Activated CD8-positive, alpha-beta memory T cell treated with anti-CD3 and anti-CD28 coated beads, Interleukin-2, amount 10 ng/mL, durations not matched to agents 7 days and 5 days (primary cell): ENCODE measurements at regions not wholly inside any gene's neighbourhood (a gene's known extent, or its start where the extent isn't known, plus 50 kb on each side); places are given as distances from the start of the nearest gene placed in this dataset.

Experiments used
- ATAC-seq: fragments of 150-1000 bp; cut with Tn5 transposase; one replicate; pipeline ENCODE4 v1.10.0; 2021; ENCODE audit warnings: moderate library complexity
- CTCF ChIA-PET: fragments of 350-600 bp; sonication (Branson Sonifier 250); formaldehyde crosslinking; loops from one replicate; lab custom pipeline; 2021; ENCODE audit warnings: antibody characterized with exemption; lab: Charles Lee
- DNase-seq: peaks from one replicate; pipeline ENCODE4 v3.0.0-alpha.2; 2020
- H3K27ac Mint-ChIP-seq: one replicate; pipeline ENCODE4 v1.8.0; 2021; ENCODE audit warnings: mild to moderate bottlenecking, mixed read lengths
- H3K27me3 Mint-ChIP-seq: one replicate; pipeline ENCODE4 v1.8.0; 2021; ENCODE audit warnings: mixed read lengths
- H3K36me3 Mint-ChIP-seq: one replicate; pipeline ENCODE4 v1.8.0; 2021; ENCODE audit warnings: mild to moderate bottlenecking, mixed read lengths
- H3K4me1 Mint-ChIP-seq: one replicate; pipeline ENCODE4 v1.8.0; 2021; ENCODE audit warnings: mixed read lengths
- H3K4me3 Mint-ChIP-seq: one replicate; pipeline ENCODE4 v1.8.0; 2021; ENCODE audit warnings: mild to moderate bottlenecking, moderate library complexity, mixed read lengths
- H3K9me3 Mint-ChIP-seq: one replicate; pipeline ENCODE4 v1.8.0; 2022; ENCODE audit warnings: low read depth, mixed read lengths

DNA sequence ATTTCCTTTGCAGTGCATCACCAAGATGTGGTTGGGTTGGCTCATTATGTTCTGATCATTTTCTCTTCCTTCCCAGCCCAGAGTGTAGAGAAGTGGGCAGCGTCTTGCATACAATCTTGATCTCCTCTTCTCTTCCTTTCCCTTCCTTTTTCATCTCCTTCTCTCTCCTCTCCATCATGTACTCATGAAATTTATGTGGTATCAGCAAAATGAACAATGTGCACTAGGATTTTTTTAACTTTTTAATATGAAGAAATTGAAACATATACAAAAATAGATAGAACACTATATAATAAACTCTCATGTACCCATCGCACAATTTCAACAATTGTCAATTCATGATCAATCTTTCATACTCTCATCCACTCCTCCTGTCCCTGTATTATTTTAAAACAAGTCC, 593.5 kb downstream of the BCOR start:
- Mint-ChIP-seq H3K4me1 (peaks cover 3% of the 10 kb centered on the region), H3K4me3 (no peak overlapping the region), H3K36me3 (peaks cover under 1% of the 10 kb centered on the region), H3K27me3 (no peaks in the 10 kb centered on the region), H3K27ac (no peak overlapping the region), H3K9me3 (no peaks in the 10 kb centered on the region)
- no peak for DNase-seq
- CTCF ChIA-PET: no interaction called here
- ATAC-seq: no peak

DNA sequence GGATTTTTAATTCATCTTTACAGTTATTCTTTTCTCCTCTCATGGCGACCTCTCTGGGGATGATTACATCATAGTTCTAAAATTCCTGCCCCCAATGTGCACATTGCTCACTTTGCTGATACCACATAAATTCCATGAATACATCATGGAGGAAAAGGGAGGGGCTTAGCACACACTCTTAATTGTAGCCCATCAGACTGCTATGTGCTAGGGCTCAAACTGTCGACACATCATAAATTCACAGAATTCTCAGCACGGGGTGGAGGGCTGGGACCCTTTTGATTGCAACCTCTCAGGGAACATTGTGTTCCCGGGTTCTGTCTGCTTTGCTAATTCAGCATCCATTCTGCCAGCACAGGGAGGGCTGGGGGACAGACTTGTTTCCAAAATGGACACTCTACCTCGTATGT, 592.9 kb downstream of the BCOR start:
- ATAC-seq (no peak), DNase-seq (no peak)
- Mint-ChIP-seq H3K27ac (no peak overlapping the region), H3K4me3 (no peak overlapping the region), H3K4me1 (peaks cover 3% of the 10 kb centered on the region), H3K9me3 (no peaks in the 10 kb centered on the region), H3K27me3 (no peaks in the 10 kb centered on the region), H3K36me3 (peaks cover 1% of the 10 kb centered on the region)
- CTCF ChIA-PET: no interaction called here

DNA sequence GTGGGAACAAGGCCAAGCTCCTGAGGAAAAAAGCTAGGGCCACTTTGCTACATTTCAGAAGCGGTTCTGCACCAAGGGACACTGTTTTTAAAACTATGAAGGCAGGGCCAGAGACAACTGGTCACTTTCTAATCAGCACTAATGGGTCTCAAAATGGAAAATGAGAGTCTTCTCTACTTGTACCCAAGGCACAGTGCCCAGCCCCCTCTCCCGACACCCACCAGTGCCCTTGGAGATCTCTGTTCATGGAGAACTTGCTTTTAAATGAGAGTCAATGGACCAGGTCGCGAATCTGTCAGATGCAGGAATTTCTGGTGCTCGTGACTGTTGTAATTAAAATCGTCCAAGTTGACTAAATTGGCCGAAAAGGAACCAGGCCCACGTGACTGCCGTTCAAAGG, 591.6 kb downstream of the BCOR start:
- no peaks in the 10 kb centered on the region for H3K27me3 Mint-ChIP-seq
- H3K4me3 Mint-ChIP-seq: no peak overlapping the region
- ATAC-seq (no peak), DNase-seq (no peak)
- H3K36me3 Mint-ChIP-seq: peaks cover 1% of the 10 kb centered on the region
- CTCF ChIA-PET: no interaction called here
- no peaks in the 10 kb centered on the region for H3K9me3 Mint-ChIP-seq
- H3K27ac Mint-ChIP-seq: no peak overlapping the region
- peaks cover 3% of the 10 kb centered on the region for H3K4me1 Mint-ChIP-seq

DNA sequence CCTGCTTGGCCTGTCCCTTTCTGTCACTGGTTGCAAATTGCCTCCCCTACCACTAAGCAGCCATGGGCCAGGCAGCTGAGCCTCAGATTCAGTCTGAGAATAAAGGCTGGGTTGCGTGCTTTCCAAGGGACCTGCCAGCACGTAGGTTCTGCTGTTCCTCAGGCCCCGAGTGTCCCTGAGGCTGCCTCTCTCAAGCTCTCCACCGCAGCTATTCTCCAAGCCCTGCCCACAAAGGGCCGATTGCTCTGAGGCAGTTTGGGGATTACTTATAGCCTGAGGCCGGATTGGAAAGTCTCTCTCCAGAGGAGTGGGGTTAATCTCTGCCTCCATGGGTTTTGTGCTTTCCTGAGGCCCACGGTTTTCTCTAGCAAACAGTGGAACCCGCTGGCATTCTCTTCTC, 590.7 kb downstream of the BCOR start:
- Mint-ChIP-seq H3K27me3 (no peaks in the 10 kb centered on the region), H3K9me3 (no peaks in the 10 kb centered on the region), H3K36me3 (peaks cover 1% of the 10 kb centered on the region), H3K27ac (no peak overlapping the region), H3K4me3 (no peak overlapping the region), H3K4me1 (peaks cover 3% of the 10 kb centered on the region)
- DNase-seq (no peak), ATAC-seq (no peak)
- CTCF ChIA-PET: no interaction called here

- DNase-seq (no peak), ATAC-seq (no peak)
- no peaks in the 10 kb centered on the region for H3K9me3 Mint-ChIP-seq
- H3K4me1 Mint-ChIP-seq: peaks cover 3% of the 10 kb centered on the region
- CTCF ChIA-PET: no interaction called here
- H3K4me3 Mint-ChIP-seq: no peak overlapping the region
- H3K27ac Mint-ChIP-seq: no peak overlapping the region
- no peaks in the 10 kb centered on the region for H3K27me3 Mint-ChIP-seq
- H3K36me3 Mint-ChIP-seq: peaks cover 1% of the 10 kb centered on the region
These were observed 590.0 kb downstream of the BCOR start for GRCh38 chrX:39507617-39508299.

- no peaks in the 10 kb centered on the region for H3K27me3 Mint-ChIP-seq
- peaks cover 3% of the 10 kb centered on the region for H3K4me1 Mint-ChIP-seq
- no peak overlapping the region for H3K27ac Mint-ChIP-seq
- H3K9me3 Mint-ChIP-seq: no peaks in the 10 kb centered on the region
- CTCF ChIA-PET: no interaction called here
- H3K36me3 Mint-ChIP-seq: peaks cover 1% of the 10 kb centered on the region
- no peak for DNase-seq
- H3K4me3 Mint-ChIP-seq: no peak overlapping the region
- ATAC-seq: no peak
These were observed 589.5 kb downstream of the BCOR start for GRCh38 chrX:39508300-39508692.

- Mint-ChIP-seq H3K9me3 (no peaks in the 10 kb centered on the region), H3K4me1 (peaks cover 3% of the 10 kb centered on the region), H3K27ac (no peak overlapping the region), H3K4me3 (no peak overlapping the region), H3K36me3 (peaks cover 1% of the 10 kb centered on the region), H3K27me3 (no peaks in the 10 kb centered on the region)
- CTCF ChIA-PET: no interaction called here
- DNase-seq (no peak), ATAC-seq (no peak)
These were observed 588.6 kb downstream of the BCOR start for GRCh38 chrX:39509157-39509556.

GRCh38 chrX:39513836-39514235, 583.9 kb downstream of the BCOR start:
- no peaks in the 10 kb centered on the region for H3K9me3 Mint-ChIP-seq
- ATAC-seq (no peak), DNase-seq (no peak)
- H3K4me3 Mint-ChIP-seq: no peak overlapping the region
- H3K27ac Mint-ChIP-seq: no peak overlapping the region
- CTCF ChIA-PET: no interaction called here
- peaks cover 1% of the 10 kb centered on the region for H3K36me3 Mint-ChIP-seq
- no peaks in the 10 kb centered on the region for H3K27me3 Mint-ChIP-seq
- no peaks in the 10 kb centered on the region for H3K4me1 Mint-ChIP-seq

DNA sequence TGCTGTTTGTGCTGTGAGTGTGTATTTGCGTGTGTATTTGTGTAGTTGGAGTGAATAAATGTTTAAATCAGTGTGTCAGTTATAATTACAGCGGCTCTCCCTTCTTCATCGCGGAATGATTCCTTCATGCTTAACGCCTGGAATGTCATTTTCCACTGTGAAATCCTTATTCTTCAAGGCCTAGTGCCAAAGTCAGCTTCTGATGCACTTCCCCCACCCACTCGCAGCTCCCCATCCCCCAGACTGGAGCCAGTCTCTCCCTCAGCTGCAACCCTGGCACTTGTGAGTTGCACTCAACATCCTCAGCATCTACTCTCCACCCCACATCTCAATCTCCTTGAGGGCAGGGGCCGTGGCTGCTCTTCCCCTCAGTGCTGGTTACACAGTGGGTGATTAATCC, 583.0 kb downstream of the BCOR start:
- Mint-ChIP-seq H3K4me3 (no peak overlapping the region), H3K27me3 (no peaks in the 10 kb centered on the region), H3K9me3 (no peaks in the 10 kb centered on the region), H3K27ac (no peak overlapping the region), H3K36me3 (no peaks in the 10 kb centered on the region), H3K4me1 (no peaks in the 10 kb centered on the region)
- CTCF ChIA-PET: no interaction called here
- ATAC-seq (no peak), DNase-seq (no peak)

DNA sequence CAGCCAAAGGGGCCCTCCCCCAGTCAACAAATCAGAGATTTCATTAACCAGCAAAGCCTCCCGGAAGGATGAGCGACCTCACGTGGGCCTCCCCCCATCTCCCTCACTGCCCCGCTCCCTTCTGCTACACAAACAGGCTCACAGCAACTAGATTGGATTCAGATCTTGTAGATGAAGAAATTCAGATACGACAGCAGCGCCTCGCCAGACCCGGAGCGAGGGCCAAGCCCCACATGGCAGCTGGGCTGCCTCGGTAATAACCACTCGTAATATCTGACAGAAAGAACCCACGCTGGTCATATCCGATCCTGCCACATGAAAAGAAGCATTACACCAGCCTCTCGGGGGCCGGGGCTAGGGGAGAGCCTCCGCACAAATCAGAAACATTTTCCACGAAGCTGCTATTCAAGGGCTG, 581.3 kb downstream of the BCOR start:
- no peak for DNase-seq
- Mint-ChIP-seq H3K4me1 (no peaks in the 10 kb centered on the region), H3K9me3 (no peaks in the 10 kb centered on the region), H3K36me3 (no peaks in the 10 kb centered on the region), H3K27ac (no peak overlapping the region), H3K4me3 (no peak overlapping the region), H3K27me3 (no peaks in the 10 kb centered on the region)
- CTCF ChIA-PET: no interaction called here
- no peak for ATAC-seq

DNA sequence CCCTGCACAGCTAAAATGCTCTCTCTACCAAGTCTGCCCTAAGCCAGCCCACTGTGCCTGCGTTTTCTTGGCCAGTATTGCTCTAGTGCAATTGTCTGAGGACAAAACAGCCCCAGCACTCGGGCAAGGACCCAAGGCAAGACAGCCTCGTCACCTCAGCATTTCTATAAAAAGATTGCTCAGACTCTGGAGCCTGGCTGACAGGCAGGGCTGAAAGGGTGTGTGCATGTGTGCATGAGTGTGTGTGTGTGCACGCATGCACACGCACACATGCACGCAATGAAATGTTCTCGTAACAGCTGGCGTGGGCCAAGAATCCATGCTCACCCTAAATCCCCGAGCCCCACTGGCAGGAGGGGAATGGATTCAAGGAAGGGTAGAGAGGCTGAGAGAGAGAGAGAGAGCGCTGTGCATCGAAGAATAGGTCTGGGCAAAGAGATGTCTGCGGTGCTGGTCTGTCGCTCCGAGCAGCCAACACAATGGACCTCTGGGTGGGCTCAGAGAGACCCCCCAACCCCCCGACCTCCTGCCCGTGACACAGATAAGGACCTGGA, 579.2 kb downstream of the BCOR start:
- Mint-ChIP-seq H3K4me1 (no peaks in the 10 kb centered on the region), H3K36me3 (no peaks in the 10 kb centered on the region), H3K27ac (no peak overlapping the region), H3K4me3 (no peak overlapping the region), H3K27me3 (no peaks in the 10 kb centered on the region), H3K9me3 (no peaks in the 10 kb centered on the region)
- DNase-seq (no peak), ATAC-seq (no peak)
- CTCF ChIA-PET: no interaction called here

DNA sequence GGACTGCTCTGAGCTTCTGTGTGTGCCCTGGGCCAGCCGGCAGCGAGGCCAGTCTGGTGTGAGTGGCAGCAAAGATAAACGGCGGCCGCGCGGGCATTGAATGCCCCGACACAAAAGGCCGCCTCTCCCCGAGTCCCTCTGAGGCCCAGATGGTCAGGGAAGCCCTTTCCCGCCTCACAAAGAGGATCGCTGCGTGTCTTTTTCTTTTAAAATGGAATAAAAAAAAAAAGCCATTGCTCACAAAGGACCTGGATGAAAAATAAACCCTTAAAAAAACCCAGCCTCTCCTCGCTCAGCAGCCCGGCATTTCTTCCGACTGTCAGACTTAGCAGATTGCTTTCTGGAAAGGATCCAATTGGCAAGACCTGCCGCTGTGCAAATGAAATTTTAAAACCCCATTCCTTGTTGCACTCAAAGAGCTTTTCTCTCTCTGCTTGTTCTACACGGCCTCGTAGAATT, 578.7 kb downstream of the BCOR start:
- H3K27ac Mint-ChIP-seq: no peak overlapping the region
- CTCF ChIA-PET: no interaction called here
- H3K4me3 Mint-ChIP-seq: no peak overlapping the region
- H3K9me3 Mint-ChIP-seq: no peaks in the 10 kb centered on the region
- H3K36me3 Mint-ChIP-seq: no peaks in the 10 kb centered on the region
- no peaks in the 10 kb centered on the region for H3K27me3 Mint-ChIP-seq
- ATAC-seq: no peak
- no peaks in the 10 kb centered on the region for H3K4me1 Mint-ChIP-seq
- DNase-seq: no peak

DNA sequence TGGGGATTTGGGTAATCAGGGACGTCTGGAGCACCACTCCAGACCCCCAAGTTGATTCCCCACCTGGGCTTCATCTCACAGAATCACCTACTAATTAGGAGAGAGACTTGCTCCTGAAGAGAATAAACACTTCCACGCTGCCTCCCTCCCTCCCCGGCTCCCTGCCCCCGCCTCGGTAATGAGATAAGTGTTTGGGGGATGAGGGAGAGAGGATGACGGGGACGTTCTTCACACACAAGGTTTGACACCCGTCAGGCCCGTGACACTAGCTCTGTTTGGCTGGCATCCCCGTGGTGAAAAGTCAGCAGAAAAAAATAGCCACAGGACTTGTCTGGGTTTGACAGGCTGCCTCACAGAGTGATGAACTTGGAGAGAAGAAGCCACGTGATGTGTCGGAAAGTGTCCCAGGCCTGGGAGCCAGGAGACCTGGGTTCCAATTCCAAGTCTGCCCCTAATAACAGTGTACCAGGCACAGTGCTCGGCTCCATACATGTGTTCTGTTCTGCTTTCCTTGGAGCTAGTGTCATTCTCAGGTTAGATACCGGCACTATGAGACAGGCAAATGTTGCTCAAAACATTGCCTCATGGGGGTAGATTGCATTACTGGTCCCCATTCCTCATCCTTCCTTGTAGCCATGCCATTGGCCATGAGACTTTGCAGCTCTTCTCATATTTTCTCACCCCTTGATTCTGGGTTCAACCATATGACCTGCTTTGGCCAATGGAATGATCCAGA, 578.0 kb downstream of the BCOR start:
- no peaks in the 10 kb centered on the region for H3K9me3 Mint-ChIP-seq
- DNase-seq: no peak
- no peaks in the 10 kb centered on the region for H3K36me3 Mint-ChIP-seq
- no peaks in the 10 kb centered on the region for H3K27me3 Mint-ChIP-seq
- no peak for ATAC-seq
- CTCF ChIA-PET: no interaction called here
- no peaks in the 10 kb centered on the region for H3K4me1 Mint-ChIP-seq
- H3K4me3 Mint-ChIP-seq: no peak overlapping the region
- no peak overlapping the region for H3K27ac Mint-ChIP-seq

GRCh38 chrX:39525758-39526157, 572.0 kb downstream of the BCOR start:
- H3K4me1 Mint-ChIP-seq: no peaks in the 10 kb centered on the region
- no peaks in the 10 kb centered on the region for H3K36me3 Mint-ChIP-seq
- H3K27me3 Mint-ChIP-seq: no peaks in the 10 kb centered on the region
- H3K9me3 Mint-ChIP-seq: no peaks in the 10 kb centered on the region
- DNase-seq: no peak
- H3K4me3 Mint-ChIP-seq: no peak overlapping the region
- no peak overlapping the region for H3K27ac Mint-ChIP-seq
- CTCF ChIA-PET: no interaction called here
- no peak for ATAC-seq
